PC-3 (cell line): ENCODE measurements at regions not wholly inside any gene's neighbourhood (a gene's known extent, or its start where the extent isn't known, plus 50 kb on each side); places are given as distances from the start of the nearest gene placed in this dataset.

Experiments
- CTCF ChIP-seq: fragments of 300-600 bp; sonication (generic); conservative IDR thresholded peaks from 2 replicates; pipeline ENCODE4 v1.5.1; 2017; ENCODE audit warnings: antibody characterized with exemption, low read depth, mild to moderate bottlenecking, low read length
- EZH2 ChIP-seq: fragments of 300-600 bp; sonication (generic); IDR thresholded peaks from one replicate; pipeline ENCODE4 v1.6.1; 2017; ENCODE audit warnings: antibody characterized with exemption, mild to moderate bottlenecking, low read length; ENCODE audit not compliant: unreplicated experiment

- TF ChIP-seq CTCF (no peak), EZH2 (no peak)
These were observed 159.7 kb upstream of the VLDLR start for GRCh38 chr9:2461892-2462291.
